NT2/D1 (cell line): ENCODE measurements at regions not wholly inside any gene's neighbourhood (a gene's known extent, or its start where the extent isn't known, plus 50 kb on each side); places are given as distances from the start of the nearest gene placed in this dataset.

Source experiments
- SUZ12 ChIP-seq: IDR thresholded peaks from 2 replicates; pipeline ENCODE4 v1.6.1; 2011; ENCODE audit not compliant: insufficient read length, insufficient read depth; ENCODE audit errors: extremely low read depth
- YY1 ChIP-seq: IDR thresholded peaks from 2 replicates; pipeline ENCODE4 v1.6.1; 2011; ENCODE audit not compliant: insufficient read length, insufficient read depth
- ZNF274 ChIP-seq: IDR thresholded peaks from 2 replicates; pipeline ENCODE4 v1.6.1; 2011; ENCODE audit warnings: mild to moderate bottlenecking, low read depth, low read length

DNA sequence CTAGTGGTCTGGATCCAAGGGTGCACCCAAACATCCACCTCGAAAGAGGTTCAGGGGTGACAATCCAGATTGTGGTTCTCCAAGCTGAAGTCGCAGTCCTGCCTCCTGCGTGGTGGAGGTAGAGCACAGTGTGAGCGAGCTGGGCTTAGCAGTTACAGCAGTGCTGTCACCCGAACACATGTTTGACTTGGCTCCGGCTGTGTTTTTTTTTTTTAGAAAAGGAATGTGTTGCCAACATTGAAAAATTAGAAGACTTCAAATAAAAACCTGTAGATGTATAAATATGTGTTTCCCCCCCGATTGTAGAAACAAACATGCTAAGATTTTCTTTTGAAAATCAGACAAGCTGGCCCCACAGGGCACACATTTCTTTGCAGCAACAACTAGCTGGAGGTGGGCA is 530.8 kb downstream of the SHQ1 start:
- no peak for TF ChIP-seq ZNF274
- no peak for TF ChIP-seq SUZ12
- TF ChIP-seq YY1 = no peak
